MG63 (cell line): ENCODE measurements at regions not wholly inside any gene's neighbourhood (a gene's known extent, or its start where the extent isn't known, plus 50 kb on each side); places are given as distances from the start of the nearest gene placed in this dataset.

Experiments used
- DNase-seq: peaks from one replicate; pipeline ENCODE4 v3.0.0-alpha.2; 2020
- H3K27me3 ChIP-seq: fragments of 250-450 bp; sonication (Bioruptor Pico); 2 replicates; pipeline ENCODE4 v1.5.1; 2020; ENCODE audit warnings: mild to moderate bottlenecking, moderate library complexity
- H3K36me3 ChIP-seq: fragments of 250-450 bp; sonication (Bioruptor Pico); 2 replicates; pipeline ENCODE4 v1.5.1; 2020; ENCODE audit warnings: mild to moderate bottlenecking, moderate library complexity
- H3K4me3 ChIP-seq: fragments of 250-450 bp; sonication (Bioruptor Pico); 2 replicates; pipeline ENCODE4 v1.5.1; 2020; ENCODE audit warnings: mild to moderate bottlenecking, moderate library complexity
- H3K9me3 ChIP-seq: fragments of 250-450 bp; sonication (Bioruptor Pico); 2 replicates; pipeline ENCODE4 v1.5.1; 2020; ENCODE audit warnings: mild to moderate bottlenecking, moderate library complexity

- DNase-seq, result no peak
- no peaks in the 10 kb centered on the region for H3K36me3 ChIP-seq
- H3K9me3 ChIP-seq, result no peaks in the 10 kb centered on the region
- H3K4me3 ChIP-seq, result no peak overlapping the region
- no peaks in the 10 kb centered on the region for H3K27me3 ChIP-seq
Measured at GRCh38 chr3:193776626-193777358, 183.8 kb downstream of the OPA1 start.

GRCh38 chr3:193777524-193777923 lies 184.5 kb downstream of the OPA1 start:
- Histone ChIP-seq H3K9me3 (no peaks in the 10 kb centered on the region), H3K36me3 (no peaks in the 10 kb centered on the region), H3K4me3 (no peak overlapping the region), H3K27me3 (no peaks in the 10 kb centered on the region)
- DNase-seq, result no peak

GRCh38 chr3:193778676-193779075 lies 185.7 kb downstream of the OPA1 start:
- no peak for DNase-seq
- no peaks in the 10 kb centered on the region for H3K36me3 ChIP-seq
- H3K27me3 ChIP-seq, result no peaks in the 10 kb centered on the region
- no peaks in the 10 kb centered on the region for H3K9me3 ChIP-seq
- H3K4me3 ChIP-seq, result no peak overlapping the region

GRCh38 chr3:193779933-193780332 lies 186.9 kb downstream of the OPA1 start:
- Histone ChIP-seq H3K9me3 (no peaks in the 10 kb centered on the region), H3K36me3 (no peaks in the 10 kb centered on the region), H3K4me3 (no peak overlapping the region), H3K27me3 (no peaks in the 10 kb centered on the region)
- no peak for DNase-seq

GRCh38 chr3:193780397-193780796 lies 187.4 kb downstream of the OPA1 start:
- no peaks in the 10 kb centered on the region for H3K36me3 ChIP-seq
- no peaks in the 10 kb centered on the region for H3K27me3 ChIP-seq
- DNase-seq, result no peak
- H3K4me3 ChIP-seq, result no peak overlapping the region
- no peaks in the 10 kb centered on the region for H3K9me3 ChIP-seq

- H3K4me3 ChIP-seq, result no peak overlapping the region
- no peaks in the 10 kb centered on the region for H3K9me3 ChIP-seq
- H3K27me3 ChIP-seq, result no peaks in the 10 kb centered on the region
- no peaks in the 10 kb centered on the region for H3K36me3 ChIP-seq
- peak; percentile 91 for DNase-seq
Measured at GRCh38 chr3:193780810-193781478, 187.9 kb downstream of the OPA1 start.

GRCh38 chr3:193782276-193782647 lies 189.3 kb downstream of the OPA1 start:
- Histone ChIP-seq H3K4me3 (no peak overlapping the region), H3K27me3 (no peaks in the 10 kb centered on the region), H3K9me3 (no peaks in the 10 kb centered on the region), H3K36me3 (no peaks in the 10 kb centered on the region)
- no peak for DNase-seq

- Histone ChIP-seq H3K27me3 (no peaks in the 10 kb centered on the region), H3K36me3 (no peaks in the 10 kb centered on the region), H3K4me3 (no peak overlapping the region), H3K9me3 (no peaks in the 10 kb centered on the region)
- DNase-seq, result no peak
Measured at GRCh38 chr3:193782747-193783146, 189.7 kb downstream of the OPA1 start.

- H3K36me3 ChIP-seq, result no peaks in the 10 kb centered on the region
- no peaks in the 10 kb centered on the region for H3K27me3 ChIP-seq
- DNase-seq, result no peak
- no peaks in the 10 kb centered on the region for H3K9me3 ChIP-seq
- H3K4me3 ChIP-seq, result no peak overlapping the region
Measured at GRCh38 chr3:193783166-193783896, 190.3 kb downstream of the OPA1 start.

GRCh38 chr3:193784822-193785221 lies 191.8 kb downstream of the OPA1 start:
- Histone ChIP-seq H3K9me3 (no peaks in the 10 kb centered on the region), H3K27me3 (no peaks in the 10 kb centered on the region), H3K36me3 (no peaks in the 10 kb centered on the region), H3K4me3 (no peak overlapping the region)
- no peak for DNase-seq

- Histone ChIP-seq H3K9me3 (no peaks in the 10 kb centered on the region), H3K4me3 (no peak overlapping the region), H3K36me3 (no peaks in the 10 kb centered on the region), H3K27me3 (no peaks in the 10 kb centered on the region)
- no peak for DNase-seq
Measured at GRCh38 chr3:193787496-193787870, 194.5 kb downstream of the OPA1 start.

GRCh38 chr3:193788189-193788991 lies 195.4 kb downstream of the OPA1 start:
- H3K9me3 ChIP-seq, result no peaks in the 10 kb centered on the region; the same call in 1 of the 2 replicates
- peak; percentile 31 for DNase-seq
- no peak overlapping the region for H3K4me3 ChIP-seq
- no peaks in the 10 kb centered on the region for H3K27me3 ChIP-seq
- no peaks in the 10 kb centered on the region for H3K36me3 ChIP-seq

- H3K9me3 ChIP-seq, result no peaks in the 10 kb centered on the region; the same call in 1 of the 2 replicates
- H3K27me3 ChIP-seq, result no peaks in the 10 kb centered on the region
- no peak for DNase-seq
- H3K36me3 ChIP-seq, result no peaks in the 10 kb centered on the region
- H3K4me3 ChIP-seq, result no peak overlapping the region
Measured at GRCh38 chr3:193789455-193789854, 196.4 kb downstream of the OPA1 start.

GRCh38 chr3:193790086-193790990 lies 197.3 kb downstream of the OPA1 start:
- no peaks in the 10 kb centered on the region; the same call in 1 of the 2 replicates for H3K9me3 ChIP-seq
- H3K27me3 ChIP-seq, result no peaks in the 10 kb centered on the region
- H3K36me3 ChIP-seq, result no peaks in the 10 kb centered on the region
- no peak overlapping the region for H3K4me3 ChIP-seq
- no peak for DNase-seq

GRCh38 chr3:193791041-193792032 lies 198.3 kb downstream of the OPA1 start:
- H3K4me3 ChIP-seq, result no peak overlapping the region
- no peak for DNase-seq
- H3K27me3 ChIP-seq, result no peaks in the 10 kb centered on the region
- no peaks in the 10 kb centered on the region; the same call in 1 of the 2 replicates for H3K9me3 ChIP-seq
- no peaks in the 10 kb centered on the region for H3K36me3 ChIP-seq
